ENCODE measurements at regions not wholly inside any gene's neighbourhood (a gene's known extent, or its start where the extent isn't known, plus 50 kb on each side); places are given as distances from the start of the nearest gene placed in this dataset.

DNA sequence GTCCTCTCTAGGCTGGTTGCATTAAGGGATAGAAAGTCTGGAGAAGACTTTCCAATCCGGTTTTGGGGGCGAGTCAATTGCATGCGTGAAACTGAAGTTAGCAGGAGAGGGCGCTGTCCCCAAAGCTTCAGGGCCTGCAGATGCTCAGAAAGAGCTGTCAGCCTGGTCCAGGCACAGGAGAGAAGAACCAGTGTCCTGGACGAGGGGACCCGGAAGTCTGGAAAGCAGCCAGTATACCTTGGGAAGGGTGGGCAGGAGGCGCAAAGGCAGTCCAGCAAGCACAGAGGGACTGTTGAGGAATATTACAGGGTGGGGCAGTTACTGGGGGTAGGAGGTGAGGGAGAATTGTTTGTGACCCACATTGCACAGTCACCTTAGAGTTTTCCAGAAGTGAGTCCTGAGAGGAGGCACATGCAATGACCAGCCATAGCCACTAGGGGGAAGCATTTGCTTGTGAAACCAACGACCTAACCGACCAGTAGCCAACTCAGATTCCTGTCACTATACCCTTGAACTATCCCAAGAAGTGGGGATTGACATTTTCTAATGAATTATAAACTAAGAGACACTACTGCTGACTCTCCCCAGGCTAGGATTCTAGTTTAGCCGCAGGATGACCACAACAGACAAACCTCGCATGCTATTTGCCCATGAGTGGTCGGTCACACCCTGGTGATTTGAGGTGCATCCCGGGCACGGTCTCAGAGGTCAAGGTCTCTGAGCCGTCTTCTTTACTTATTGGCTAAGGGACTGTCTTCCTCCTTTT lies 172.8 kb downstream of the RDH14 start:
- TF ChIP-seq POLR2A (IDR thresholded peaks at IDR 0.05) (no peak), EP300 (IDR thresholded peaks at IDR 0.05) (no peak), POLR2AphosphoS5 (IDR thresholded peaks at IDR 0.05) (no peak)
- TF ChIP-seq, protein P1, sequence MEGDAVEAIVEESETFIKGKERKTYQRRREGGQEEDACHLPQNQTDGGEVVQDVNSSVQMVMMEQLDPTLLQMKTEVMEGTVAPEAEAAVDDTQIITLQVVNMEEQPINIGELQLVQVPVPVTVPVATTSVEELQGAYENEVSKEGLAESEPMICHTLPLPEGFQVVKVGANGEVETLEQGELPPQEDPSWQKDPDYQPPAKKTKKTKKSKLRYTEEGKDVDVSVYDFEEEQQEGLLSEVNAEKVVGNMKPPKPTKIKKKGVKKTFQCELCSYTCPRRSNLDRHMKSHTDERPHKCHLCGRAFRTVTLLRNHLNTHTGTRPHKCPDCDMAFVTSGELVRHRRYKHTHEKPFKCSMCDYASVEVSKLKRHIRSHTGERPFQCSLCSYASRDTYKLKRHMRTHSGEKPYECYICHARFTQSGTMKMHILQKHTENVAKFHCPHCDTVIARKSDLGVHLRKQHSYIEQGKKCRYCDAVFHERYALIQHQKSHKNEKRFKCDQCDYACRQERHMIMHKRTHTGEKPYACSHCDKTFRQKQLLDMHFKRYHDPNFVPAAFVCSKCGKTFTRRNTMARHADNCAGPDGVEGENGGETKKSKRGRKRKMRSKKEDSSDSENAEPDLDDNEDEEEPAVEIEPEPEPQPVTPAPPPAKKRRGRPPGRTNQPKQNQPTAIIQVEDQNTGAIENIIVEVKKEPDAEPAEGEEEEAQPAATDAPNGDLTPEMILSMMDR (IDR thresholded peaks at IDR 0.05), result peak; percentile 74 to 94

Data from suprapubic skin (tissue), 4 donors.